ENCODE measurements at regions not wholly inside any gene's neighbourhood (a gene's known extent, or its start where the extent isn't known, plus 50 kb on each side); places are given as distances from the start of the nearest gene placed in this dataset.
"Not testable (repeated sequence)": the region's sequence is repeated elsewhere in the genome, so short reads cannot be mapped to it uniquely, and the experiment has no call there.

DNA sequence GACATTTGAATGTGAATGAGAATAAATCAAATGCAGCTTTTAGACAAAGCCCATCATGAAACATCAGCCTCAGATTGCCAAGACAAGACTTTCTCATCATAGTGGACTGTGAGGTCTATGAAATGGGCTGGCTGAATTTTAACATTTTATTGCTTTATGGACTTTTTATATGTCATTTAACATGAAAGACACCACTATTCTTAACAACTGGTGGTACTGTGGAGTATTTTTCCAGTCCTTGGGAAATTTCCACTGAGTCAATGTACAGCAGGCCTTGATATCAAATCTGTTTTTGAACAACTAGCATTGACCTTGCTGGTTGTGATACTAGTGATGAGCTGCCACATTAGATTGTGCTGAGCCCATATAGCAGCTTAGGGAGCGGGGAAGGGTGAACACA, 326.6 kb upstream of the CITED2 start:
- no peak for DNase-seq

DNA sequence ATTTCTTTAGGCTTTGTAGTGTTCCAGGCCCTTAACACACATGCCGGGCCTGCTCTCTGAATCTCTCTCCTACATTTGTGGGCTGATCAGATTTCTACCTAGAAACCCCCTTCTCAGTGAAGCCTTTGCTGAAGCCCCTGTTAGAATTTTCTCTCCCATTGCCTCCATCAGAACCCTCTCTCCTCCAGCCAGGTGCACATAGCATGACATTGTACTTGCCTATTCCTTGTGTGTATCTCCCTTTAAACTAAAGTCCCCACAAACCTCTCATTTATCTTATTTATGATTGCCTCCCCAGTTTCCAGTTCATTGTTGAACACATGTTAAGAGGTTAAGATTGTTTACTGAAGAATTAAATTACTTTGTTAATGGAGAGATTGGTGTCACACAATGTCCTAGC, 325.5 kb upstream of the CITED2 start:
- DNase-seq, result no peak

DNA sequence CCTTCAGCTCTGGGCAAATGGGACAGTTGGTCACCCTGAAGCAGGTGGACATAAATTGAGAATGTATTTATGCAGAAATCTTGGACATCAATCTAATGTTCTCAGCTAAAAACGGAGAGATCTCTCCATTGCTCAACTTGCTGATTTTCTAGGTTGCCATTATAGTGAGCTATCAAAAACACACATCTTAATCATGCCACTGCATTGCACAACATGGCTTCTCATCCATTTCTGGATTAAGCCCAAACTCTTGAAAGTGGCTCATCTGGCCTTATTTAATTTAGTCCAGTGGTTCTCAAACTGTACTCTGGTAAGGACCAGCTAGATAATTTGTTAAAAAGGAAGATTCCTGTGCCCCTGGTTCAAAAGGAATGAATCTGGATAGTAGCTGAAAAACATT, 324.9 kb upstream of the CITED2 start:
- DNase-seq, result no peak

GRCh38 chr6:139698526-139699176, 324.2 kb upstream of the CITED2 start:
- DNase-seq, result no peak

DNA sequence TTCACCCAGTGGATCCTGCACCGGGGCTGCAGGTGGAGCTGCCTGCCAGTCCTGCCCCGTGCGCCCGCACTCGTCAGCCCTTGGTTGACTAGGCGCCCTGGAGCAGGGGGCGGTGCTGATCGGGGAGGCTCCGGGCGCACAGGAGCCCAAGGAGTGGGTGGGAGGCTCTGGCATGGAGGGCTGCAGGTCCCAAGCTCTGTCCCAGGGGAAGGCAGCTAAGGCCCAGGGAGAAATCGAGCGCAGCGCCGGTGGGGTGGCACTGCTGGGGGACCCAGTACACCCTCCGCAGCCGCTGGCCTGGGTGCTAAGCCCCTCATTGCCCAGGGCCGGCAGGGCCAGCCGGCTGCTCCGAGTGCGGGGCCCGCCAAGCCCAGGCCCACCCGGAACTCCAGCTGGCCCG, 323.4 kb upstream of the CITED2 start:
- not testable (repeated sequence) for DNase-seq

- DNase-seq, result not testable (repeated sequence)
These were observed 322.5 kb upstream of the CITED2 start for GRCh38 chr6:139696991-139697390.

DNA sequence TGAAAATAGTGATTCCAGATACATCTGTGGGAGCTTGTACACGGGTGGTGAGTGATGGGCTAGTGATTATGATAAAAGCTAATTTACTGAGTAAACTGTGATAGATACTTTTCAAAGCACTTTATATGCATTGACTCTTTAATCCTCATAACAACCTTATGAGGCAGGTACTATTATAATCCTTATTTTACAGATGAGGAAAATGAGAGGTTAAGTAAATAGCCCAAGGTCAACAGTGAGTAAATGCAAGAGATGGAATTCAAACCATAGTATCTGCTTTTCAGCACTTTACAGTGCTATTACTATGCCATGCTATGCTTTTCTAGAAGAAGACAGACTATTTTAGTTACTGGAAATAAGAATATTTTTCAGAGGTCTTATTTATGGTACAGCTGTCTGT, 320.9 kb upstream of the CITED2 start:
- DNase-seq, result no peak

DNA sequence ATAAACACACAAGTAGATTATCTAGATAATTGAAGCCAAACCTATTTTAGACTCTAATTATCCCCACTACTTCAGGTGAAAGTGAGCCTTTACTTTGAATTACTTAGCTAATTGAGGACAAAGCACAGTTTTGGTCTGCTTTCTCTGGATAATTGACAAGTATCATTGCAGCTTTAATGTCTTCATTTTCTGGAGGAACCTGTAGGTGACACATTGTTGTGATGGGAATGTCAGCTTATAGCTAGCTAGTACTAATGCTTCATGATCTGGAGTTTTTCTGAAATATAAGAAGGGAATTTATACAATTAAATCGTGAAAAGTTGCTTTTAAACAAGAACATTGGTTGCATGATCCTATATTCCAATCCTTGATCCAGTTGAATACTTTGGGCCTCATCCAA, 319.3 kb upstream of the CITED2 start:
- DNase-seq, result no peak

- no peak for DNase-seq
These were observed 315.6 kb upstream of the CITED2 start for GRCh38 chr6:139690007-139690406.

DNA sequence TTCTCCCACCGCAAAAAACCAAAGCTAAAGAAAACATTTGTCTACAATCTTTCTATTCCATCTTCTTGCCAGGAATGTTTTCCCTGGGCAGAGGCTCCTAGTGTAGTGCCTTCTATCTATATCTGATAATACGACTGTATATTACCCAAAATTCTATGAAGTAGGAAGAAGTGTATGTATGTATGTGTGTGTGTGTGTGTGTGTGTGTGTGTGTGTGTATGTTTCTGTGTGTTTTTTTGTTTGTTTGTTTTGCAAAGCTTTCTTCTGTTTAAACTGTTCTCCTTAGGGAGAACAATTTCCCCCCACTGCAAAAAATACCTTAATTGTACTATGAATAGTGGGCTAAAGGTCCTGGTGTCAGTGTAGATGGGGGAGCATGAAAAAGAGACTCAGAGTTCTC, 312.6 kb upstream of the CITED2 start:
- no peak for DNase-seq

DNA sequence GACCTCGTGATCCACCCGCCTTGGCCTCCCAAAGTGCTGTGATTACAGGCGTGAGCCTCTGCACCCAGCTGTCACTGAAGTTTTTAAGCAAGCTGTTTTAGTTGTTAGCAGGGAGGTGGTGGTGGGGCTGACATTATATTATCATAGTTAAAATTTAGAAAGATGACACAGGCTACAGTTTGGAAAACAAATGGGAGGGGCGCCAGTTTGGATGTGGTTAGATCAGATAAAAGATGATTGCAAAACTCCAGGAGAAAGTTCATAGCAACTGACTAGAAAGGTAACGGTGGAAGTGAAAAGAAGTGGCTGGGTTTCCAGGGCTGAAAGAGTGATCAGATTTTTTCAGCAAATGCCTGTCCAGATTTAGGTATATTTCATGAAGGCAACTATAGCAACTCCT, 311.9 kb upstream of the CITED2 start:
- no peak for DNase-seq

- no peak for DNase-seq
These were observed 310.6 kb upstream of the CITED2 start for GRCh38 chr6:139685009-139685408.

DNA sequence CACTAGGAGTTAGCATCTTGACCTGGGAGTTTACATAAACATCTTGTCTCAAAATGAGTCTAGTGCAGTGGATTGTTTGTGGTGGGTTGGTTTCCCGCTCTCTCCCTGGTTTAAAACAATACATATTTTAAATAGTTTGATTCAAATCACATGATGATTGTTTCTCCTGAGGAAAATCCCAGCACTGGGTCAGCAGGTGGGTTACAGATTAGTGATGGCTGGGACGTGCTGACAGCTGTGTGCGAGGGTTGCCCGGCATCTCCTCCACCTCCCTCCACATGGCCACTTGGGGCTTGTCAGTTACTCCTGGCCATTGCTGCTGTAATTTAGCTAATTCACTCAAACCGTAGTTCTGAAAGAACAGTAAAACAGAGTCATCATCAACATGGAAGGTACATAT, 306.4 kb upstream of the CITED2 start:
- DNase-seq, result no peak

DNA sequence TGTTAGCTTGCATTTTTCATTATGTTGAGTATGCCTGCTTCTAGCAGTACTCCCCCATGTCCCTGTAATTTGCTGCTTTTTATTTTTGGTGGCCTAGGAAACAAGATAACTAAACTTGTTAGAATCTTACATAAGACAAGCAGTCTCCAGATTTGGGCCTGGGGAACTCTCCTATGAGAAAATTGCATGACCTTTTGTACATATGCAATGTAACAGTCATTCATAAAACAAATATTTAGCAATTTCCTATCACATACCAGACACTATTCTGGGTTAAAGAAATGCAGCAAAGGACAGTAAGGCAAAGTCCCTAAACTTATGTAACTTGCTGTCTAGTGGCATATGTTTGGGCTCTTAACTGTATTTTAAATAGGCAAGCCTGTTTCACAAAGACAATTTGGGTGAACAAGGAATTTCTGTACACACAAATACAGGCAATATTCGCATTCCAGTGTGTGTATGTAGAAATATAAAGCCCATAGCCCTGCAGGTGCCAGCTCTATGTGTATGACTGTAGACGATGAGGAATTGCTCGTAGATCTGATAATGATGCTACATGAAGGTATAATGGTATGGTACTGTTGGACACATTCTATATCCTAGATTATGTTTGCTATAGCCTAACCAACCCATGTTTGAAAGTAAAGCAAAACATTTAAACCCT, 305.2 kb upstream of the CITED2 start:
- DNase-seq, result no peak

DNA sequence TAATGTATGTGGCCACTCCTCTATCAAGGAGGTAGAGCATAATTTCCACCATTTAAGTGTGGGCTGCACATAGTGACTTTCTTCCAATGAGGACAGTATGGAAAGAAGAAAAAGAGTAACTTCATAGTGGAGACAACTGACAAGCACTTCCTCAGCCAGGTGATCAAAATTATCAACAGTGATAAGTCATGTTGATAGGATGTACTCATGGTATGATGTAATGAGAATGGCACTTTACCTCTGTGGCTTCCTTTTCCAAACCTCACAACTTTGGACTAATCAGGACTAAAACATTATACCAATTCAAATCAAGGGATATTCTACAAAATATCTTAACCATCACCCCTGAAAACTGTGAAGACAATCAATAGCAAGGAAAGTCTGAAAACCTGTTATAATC, 302.3 kb upstream of the CITED2 start:
- DNase-seq, result no peak

DNA sequence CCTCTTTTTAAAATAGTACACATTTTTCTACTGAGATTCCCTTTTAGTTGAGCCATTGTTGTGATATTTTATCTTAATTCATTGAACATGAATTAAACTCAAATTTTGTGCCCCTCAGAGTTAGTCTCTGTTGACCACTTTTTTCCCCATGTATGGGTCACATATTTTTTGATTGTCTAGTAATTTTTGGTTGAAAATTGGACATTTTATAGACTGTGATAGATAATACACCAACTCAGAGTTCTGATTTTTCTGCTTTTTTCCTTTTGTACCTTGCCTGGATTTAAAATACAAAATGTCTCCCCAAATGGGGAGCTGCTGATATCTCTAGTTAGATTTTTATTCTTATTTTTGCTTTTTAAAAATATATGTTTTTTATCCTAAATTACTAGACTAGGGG, 291.8 kb upstream of the CITED2 start:
- DNase-seq, result no peak

DNA sequence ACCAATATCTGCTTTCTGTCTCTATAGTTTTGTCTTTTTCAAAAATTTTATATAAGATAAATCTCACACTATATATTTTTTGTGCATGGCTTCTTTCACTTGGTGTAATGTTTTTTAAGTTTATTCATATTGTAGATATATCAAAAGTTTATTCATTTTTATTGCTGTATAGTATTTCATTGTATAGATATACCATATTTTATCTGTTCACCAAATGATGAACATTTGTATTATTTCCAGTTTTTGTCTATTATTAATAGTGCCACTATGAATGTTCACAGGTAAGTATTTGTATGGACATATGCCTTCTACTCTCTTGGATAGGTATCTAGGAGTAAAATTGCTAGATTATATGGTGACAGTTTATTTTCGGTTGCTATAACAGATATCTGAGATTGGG, 289.5 kb upstream of the CITED2 start:
- DNase-seq, result no peak

DNA sequence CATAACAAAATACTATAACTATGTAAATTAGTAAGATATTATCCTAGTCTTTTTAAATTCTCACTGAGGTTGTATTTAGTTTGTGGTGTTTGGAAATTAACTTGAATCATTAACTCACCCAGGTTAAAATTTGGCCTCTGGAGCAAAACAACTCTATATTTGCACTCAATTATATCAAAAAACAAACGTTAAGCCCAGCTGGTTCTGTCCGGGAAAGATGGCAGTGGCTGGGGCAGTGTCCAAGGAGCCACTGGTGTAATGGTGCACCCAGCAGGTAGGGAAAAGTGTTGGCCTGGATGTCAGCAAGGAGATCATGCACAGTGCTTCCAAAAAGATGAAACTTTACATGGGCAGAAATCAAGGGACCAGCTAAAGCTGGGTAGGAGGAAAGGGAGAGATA, 285.3 kb upstream of the CITED2 start:
- no peak for DNase-seq

GRCh38 chr6:139659196-139659595, 284.7 kb upstream of the CITED2 start:
- DNase-seq, result no peak

DNA sequence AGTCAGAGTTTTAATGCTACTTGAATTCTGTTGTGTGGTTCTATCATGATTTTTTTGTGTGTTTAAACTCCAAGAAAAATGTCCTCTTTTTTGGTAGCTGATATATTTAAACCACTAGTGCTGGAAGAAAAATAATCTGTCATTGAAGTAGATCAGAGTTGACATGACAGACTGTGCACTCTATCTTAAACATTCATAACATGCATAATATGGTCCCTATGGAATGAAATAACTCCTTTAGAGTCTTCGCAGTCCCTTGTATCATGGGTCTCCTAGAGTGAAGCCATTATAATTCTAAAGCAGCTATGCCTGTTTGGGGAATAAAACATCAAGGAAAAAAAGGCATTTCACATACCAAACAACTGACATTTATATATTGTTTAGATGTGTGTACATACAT, 282.7 kb upstream of the CITED2 start:
- DNase-seq, result no peak

DNA sequence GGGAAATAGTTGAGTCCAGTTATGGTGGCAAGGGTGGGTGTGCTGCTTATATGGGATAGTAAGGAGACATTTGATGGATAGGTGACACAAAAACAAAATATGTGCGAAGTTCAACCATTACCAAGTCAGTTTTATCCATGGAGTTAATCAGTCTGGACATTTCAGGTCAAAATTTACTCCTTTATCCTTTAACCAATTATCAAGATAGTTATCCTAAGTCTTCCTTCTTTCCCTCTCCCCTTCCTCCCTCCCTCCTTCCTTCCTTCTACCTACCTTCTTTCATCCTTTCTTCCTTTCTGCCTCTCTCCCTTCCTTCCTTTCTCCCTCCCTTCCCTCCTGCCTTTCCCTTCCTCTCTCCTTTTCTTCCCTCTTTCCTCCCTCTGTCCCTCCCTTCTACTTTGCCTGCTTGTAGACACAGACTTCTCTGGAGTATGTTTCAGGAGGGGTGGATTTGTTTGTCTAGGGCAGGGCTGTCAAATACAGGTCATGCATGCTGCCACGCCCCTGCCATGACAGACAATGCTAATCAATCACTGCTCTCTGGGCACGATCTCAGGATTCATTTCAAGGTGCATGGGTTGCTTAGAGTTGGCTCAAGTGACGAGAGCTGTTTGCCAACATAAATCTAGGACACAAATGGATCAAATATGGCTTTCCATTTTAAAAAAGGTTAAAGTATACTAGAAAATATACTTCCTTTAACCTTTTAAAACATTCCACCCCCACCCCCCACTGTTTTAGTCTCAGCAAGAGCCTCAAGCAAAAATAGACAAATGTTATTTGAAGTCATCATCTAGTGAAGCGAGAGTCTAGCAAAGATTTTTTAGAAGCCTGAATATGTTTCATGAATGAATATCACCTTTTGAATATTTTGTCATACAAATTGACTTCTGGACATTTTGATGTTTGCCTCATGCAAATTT, 281.6 kb upstream of the CITED2 start:
- no peak for DNase-seq

GRCh38 chr6:139654888-139655782, 280.7 kb upstream of the CITED2 start:
- no peak for DNase-seq

DNA sequence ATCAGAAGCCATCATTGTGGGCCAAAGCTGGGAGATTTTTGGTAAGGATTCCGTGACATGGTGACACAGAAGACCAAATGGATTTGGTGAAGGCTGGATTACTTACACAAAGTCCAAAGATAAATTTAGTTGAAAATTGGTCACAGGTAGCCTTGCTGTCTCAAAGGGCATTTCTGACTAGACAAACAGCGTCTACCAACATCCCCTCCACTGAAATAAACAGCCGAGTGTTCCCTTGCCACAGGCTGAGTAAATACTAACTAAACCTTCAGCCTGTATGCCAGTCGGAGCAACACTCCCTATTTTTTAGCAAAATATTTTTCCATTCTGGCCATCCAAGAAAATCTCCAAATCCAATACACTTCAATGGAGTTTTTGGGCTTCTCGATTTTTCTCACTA, 279.9 kb upstream of the CITED2 start:
- no peak for DNase-seq
